ENCODE measurements at regions not wholly inside any gene's neighbourhood (a gene's known extent, or its start where the extent isn't known, plus 50 kb on each side); places are given as distances from the start of the nearest gene placed in this dataset.

- no peak for TF ChIP-seq NR2C2 (IDR thresholded peaks at IDR 0.05; ENCODE audit: borderline replicate concordance, control insufficient read depth, insufficient read length, low read depth)
- TF ChIP-seq STAT1 (conservative IDR thresholded peaks at IDR 0.05) = no peak
- TF ChIP-seq PAX8 (IDR thresholded peaks at IDR 0.05) = no peak
- TF ChIP-seq MXI1 (IDR thresholded peaks at IDR 0.05; ENCODE audit: low read depth, low read length) = no peak
Measured at GRCh38 chr13:68254151-68254550, 1024.0 kb upstream of the PCDH9 start (continued).

- Histone ChIP-seq H3K79me2 (ENCODE audit: control insufficient read depth, insufficient read depth, low read length) (no peaks in the 10 kb centered on the region), H3K4me1 (ENCODE audit: control insufficient read depth, insufficient read depth, low read length) (no peaks in the 10 kb centered on the region), H3K9me3 (replicated peaks; ENCODE audit: control insufficient read depth, insufficient read depth, low read length) (no peaks in the 10 kb centered on the region), H2AFZ (ENCODE audit: control insufficient read depth, low read depth, low read length) (no peak overlapping the region), H4K20me1 (ENCODE audit: control insufficient read depth, insufficient read depth) (no peaks in the 10 kb centered on the region), H3K27ac (ENCODE audit: control insufficient read depth, insufficient read depth) (no peak overlapping the region), H3K9ac (ENCODE audit: control insufficient read depth, insufficient read depth, low read length) (no peak overlapping the region), H3K4me3 (no peak overlapping the region), H3K36me3 (ENCODE audit: control insufficient read depth in 2 of 2, insufficient read depth in 2 of 2, low read length in 1 of 2) (no peaks in the 10 kb centered on the region), H3K4me2 (ENCODE audit: control insufficient read depth, insufficient read depth) (no peak overlapping the region), H3K27me3 (replicated peaks in 1 of 2; ENCODE audit: control insufficient read depth in 2 of 2, insufficient read depth in 2 of 2, low read length in 1 of 2) (no peaks in the 10 kb centered on the region)
- DNase-seq (ENCODE audit: low read depth, low spot score) (no peak), ATAC-seq (peak; percentile 60), FAIRE-seq (no peak)
- TF ChIP-seq CTCF (IDR thresholded peaks at IDR 0.05 in 2 of 3, conservative IDR thresholded peaks at IDR 0.05 in 1 of 3; ENCODE audit: control insufficient read depth in 2 of 3, extremely low read depth in 1 of 3, insufficient read depth in 1 of 3, low read depth in 3 of 3, low read length in 3 of 3) (peak in 1 of 3 experiments; percentile 9; a peak in 2 of 6 replicates), NR2C1 (IDR thresholded peaks at IDR 0.05) (no peak), SREBF2 (IDR thresholded peaks at IDR 0.05; ENCODE audit: low read length) (no peak)
- CTCF ChIA-PET = no interaction called here
- in situ Hi-C loops (cut with MboI) = no loop called here
- SMC1A ChIA-PET (ENCODE audit: uncharacterized antibody, unreplicated experiment) = no interaction called here
- no TSS peak for BruUV-seq (replicated peaks)
- POLR2A ChIA-PET = no interaction called here
- intact Hi-C loops (cut with micrococcal nuclease; ENCODE audit: unreplicated experiment) = no loop called here
- RAD21 ChIA-PET (ENCODE audit: unreplicated experiment) = no interaction called here
Measured at GRCh38 chr13:68234274-68234673, 1004.1 kb upstream of the PCDH9 start.
